GM12878 (cell line): ENCODE measurements at regions not wholly inside any gene's neighbourhood (a gene's known extent, or its start where the extent isn't known, plus 50 kb on each side); places are given as distances from the start of the nearest gene placed in this dataset.

Experiments used
- CHD1 ChIP-seq: IDR thresholded peaks from 2 replicates; pipeline ENCODE4 v1.6.1; 2012; ENCODE audit warnings: low read depth, low read length, improper control_type of control experiment
- CTCF ChIP-seq, 3 experiments: IDR thresholded peaks in 2 of 3; conservative IDR thresholded peaks in 1 of 3; 2 replicates each; pipeline ENCODE4 v1.5.1; 2011; ENCODE audit warnings: low read depth in 3 of 3, low read length in 3 of 3, mild to moderate bottlenecking in 3 of 3, control low read depth in 2 of 3, moderate library complexity in 2 of 3, inconsistent platforms in 1 of 3, mixed read lengths in 1 of 3; ENCODE audit not compliant: control insufficient read depth in 2 of 3, insufficient read depth in 1 of 3; ENCODE audit errors: extremely low read depth in 1 of 3
- FOXM1 ChIP-seq: IDR thresholded peaks from 2 replicates; pipeline ENCODE4 v1.6.1; 2012; ENCODE audit warnings: low read depth, mild to moderate bottlenecking, inconsistent platforms, low read length, moderate library complexity
- JUNB ChIP-seq: IDR thresholded peaks from 2 replicates; pipeline ENCODE4 v1.6.1; 2016; ENCODE audit warnings: antibody characterized with exemption, mild to moderate bottlenecking
- JUND ChIP-seq: IDR thresholded peaks from 2 replicates; pipeline ENCODE4 v1.6.1; 2012; ENCODE audit warnings: low read depth, mild to moderate bottlenecking, low read length, improper control_type of control experiment, moderate library complexity
- MXI1 ChIP-seq: fragments of 150-350 bp; IDR thresholded peaks from 2 replicates; pipeline ENCODE4 v1.6.1; 2011; ENCODE audit warnings: low read depth, mild to moderate bottlenecking, inconsistent platforms, low read length, improper control_type of control experiment
- POLR2AphosphoS5 ChIP-seq: IDR thresholded peaks from 2 replicates; pipeline ENCODE4 v1.6.1; 2011; ENCODE audit warnings: mild to moderate bottlenecking, low read length, inconsistent platforms
- SREBF2 ChIP-seq: IDR thresholded peaks from 2 replicates; pipeline ENCODE4 v1.6.1; 2012; ENCODE audit warnings: mild to moderate bottlenecking, low read length
- TAF1 ChIP-seq: IDR thresholded peaks from 2 replicates; pipeline ENCODE4 v1.6.1; 2011; ENCODE audit warnings: mild to moderate bottlenecking, low read depth, low read length, borderline replicate concordance
- TCF12 ChIP-seq: IDR thresholded peaks from 2 replicates; pipeline ENCODE4 v1.6.1; 2011; ENCODE audit warnings: low read depth, mild to moderate bottlenecking, low read length
- WRNIP1 ChIP-seq: IDR thresholded peaks from 2 replicates; pipeline ENCODE4 v1.6.1; 2011; ENCODE audit warnings: low read depth, low read length, improper control_type of control experiment, borderline replicate concordance
- YY1 ChIP-seq: IDR thresholded peaks from 2 replicates; pipeline ENCODE4 v1.6.1; 2011; ENCODE audit warnings: low read depth, mild to moderate bottlenecking, low read length
- TF ChIP-seq, protein P1 (sequence below): IDR thresholded peaks from 2 replicates; pipeline ENCODE4 v1.6.1; 2011; ENCODE audit warnings: borderline replicate concordance, low read depth, mild to moderate bottlenecking, moderate library complexity, mixed read lengths, low read length; ENCODE audit not compliant: insufficient read depth; ENCODE audit errors: extremely low read length
- TF ChIP-seq, protein P2 (sequence below): fragments of 450-650 bp; IDR thresholded peaks from 2 replicates; pipeline ENCODE4 v1.6.1; 2017; ENCODE audit warnings: antibody characterized with exemption, mild to moderate bottlenecking, moderate library complexity

GRCh38 chr1:4277598-4277997, 376.8 kb upstream of the AJAP1 start:
- TF ChIP-seq CTCF (IDR thresholded peaks at IDR 0.05 in 2 of 3, conservative IDR thresholded peaks at IDR 0.05 in 1 of 3; ENCODE audit: control insufficient read depth in 2 of 3, extremely low read depth in 1 of 3, insufficient read depth in 1 of 3, low read depth in 3 of 3, low read length in 3 of 3) (no peak), SREBF2 (no peak), CHD1 (no peak), YY1 (no peak), POLR2AphosphoS5 (no peak), JUND (no peak), JUNB (no peak), WRNIP1 (no peak), MXI1 (no peak), TCF12 (no peak), FOXM1 (no peak), TAF1 (no peak)
- TF ChIP-seq, protein P1, sequence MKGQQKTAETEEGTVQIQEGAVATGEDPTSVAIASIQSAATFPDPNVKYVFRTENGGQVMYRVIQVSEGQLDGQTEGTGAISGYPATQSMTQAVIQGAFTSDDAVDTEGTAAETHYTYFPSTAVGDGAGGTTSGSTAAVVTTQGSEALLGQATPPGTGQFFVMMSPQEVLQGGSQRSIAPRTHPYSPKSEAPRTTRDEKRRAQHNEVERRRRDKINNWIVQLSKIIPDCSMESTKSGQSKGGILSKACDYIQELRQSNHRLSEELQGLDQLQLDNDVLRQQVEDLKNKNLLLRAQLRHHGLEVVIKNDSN = no peak
- TF ChIP-seq, protein P2, sequence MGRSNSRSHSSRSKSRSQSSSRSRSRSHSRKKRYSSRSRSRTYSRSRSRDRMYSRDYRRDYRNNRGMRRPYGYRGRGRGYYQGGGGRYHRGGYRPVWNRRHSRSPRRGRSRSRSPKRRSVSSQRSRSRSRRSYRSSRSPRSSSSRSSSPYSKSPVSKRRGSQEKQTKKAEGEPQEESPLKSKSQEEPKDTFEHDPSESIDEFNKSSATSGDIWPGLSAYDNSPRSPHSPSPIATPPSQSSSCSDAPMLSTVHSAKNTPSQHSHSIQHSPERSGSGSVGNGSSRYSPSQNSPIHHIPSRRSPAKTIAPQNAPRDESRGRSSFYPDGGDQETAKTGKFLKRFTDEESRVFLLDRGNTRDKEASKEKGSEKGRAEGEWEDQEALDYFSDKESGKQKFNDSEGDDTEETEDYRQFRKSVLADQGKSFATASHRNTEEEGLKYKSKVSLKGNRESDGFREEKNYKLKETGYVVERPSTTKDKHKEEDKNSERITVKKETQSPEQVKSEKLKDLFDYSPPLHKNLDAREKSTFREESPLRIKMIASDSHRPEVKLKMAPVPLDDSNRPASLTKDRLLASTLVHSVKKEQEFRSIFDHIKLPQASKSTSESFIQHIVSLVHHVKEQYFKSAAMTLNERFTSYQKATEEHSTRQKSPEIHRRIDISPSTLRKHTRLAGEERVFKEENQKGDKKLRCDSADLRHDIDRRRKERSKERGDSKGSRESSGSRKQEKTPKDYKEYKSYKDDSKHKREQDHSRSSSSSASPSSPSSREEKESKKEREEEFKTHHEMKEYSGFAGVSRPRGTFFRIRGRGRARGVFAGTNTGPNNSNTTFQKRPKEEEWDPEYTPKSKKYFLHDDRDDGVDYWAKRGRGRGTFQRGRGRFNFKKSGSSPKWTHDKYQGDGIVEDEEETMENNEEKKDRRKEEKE = no peak
